ENCODE measurements at regions not wholly inside any gene's neighbourhood (a gene's known extent, or its start where the extent isn't known, plus 50 kb on each side); places are given as distances from the start of the nearest gene placed in this dataset.

- CTCF ChIA-PET, result no interaction called here
- POLR2A ChIA-PET, result no interaction called here
Observed at GRCh38 chr22:48373626-48374173, 1454.0 kb downstream of the BRD1 start.

GRCh38 chr22:48372390-48372789, 1455.3 kb downstream of the BRD1 start:
- H3K27me3 ChIP-seq (ENCODE audit: control insufficient read depth, insufficient read depth, low read length), result no peaks in the 10 kb centered on the region; the same call in 1 of the 2 replicates
- intact Hi-C loops (cut with micrococcal nuclease; ENCODE audit: unreplicated experiment) (no loop called here), in situ Hi-C loops (cut with HindIII; ENCODE audit: low pct_unique_long_range_greater_than_20kb, low sequenced_read_pairs) (no loop called here)
- H3K9me3 ChIP-seq (ENCODE audit: control insufficient read depth, insufficient read depth, low read depth, low read length), result no peaks in the 10 kb centered on the region
- CTCF ChIA-PET, result no interaction called here
- DNase-seq (ENCODE audit: low read depth, low spot score) (no peak), ATAC-seq (no peak)
- H3K27ac ChIP-seq (ENCODE audit: low read length), result no peak overlapping the region
- POLR2A ChIA-PET, result no interaction called here
- no peaks in the 10 kb centered on the region for H3K36me3 ChIP-seq (ENCODE audit: control insufficient read depth, insufficient read depth, low read length)
- TF ChIP-seq REST (IDR thresholded peaks at IDR 0.05; ENCODE audit: insufficient read depth in 1 of 2, low read depth in 2 of 2, low read length in 1 of 2), result no peak
- TF ChIP-seq SIN3A (IDR thresholded peaks at IDR 0.05; ENCODE audit: borderline replicate concordance, insufficient read depth, low read depth, low read length), result no peak
- TF ChIP-seq CTCF (IDR thresholded peaks at IDR 0.05), result no peak
- TF ChIP-seq POLR2AphosphoS5 (IDR thresholded peaks at IDR 0.05; ENCODE audit: low read depth, low read length), result no peak
- TF ChIP-seq TCF7L2 (IDR thresholded peaks at IDR 0.05; ENCODE audit: low read depth, low read length), result no peak
- BruUV-seq (replicated peaks), result no TSS peak
- no peaks in the 10 kb centered on the region for H3K4me1 ChIP-seq (ENCODE audit: control insufficient read depth, insufficient read depth, low read length)
- H3K4me3 ChIP-seq (ENCODE audit: low read depth in 2 of 2, low read length in 2 of 2), result no peak overlapping the region

More at GRCh38 chr22:48373626-48374173, 1454.0 kb downstream of the BRD1 start:
- TF ChIP-seq POLR2AphosphoS5 (IDR thresholded peaks at IDR 0.05; ENCODE audit: low read depth, low read length) (no peak), TCF7L2 (IDR thresholded peaks at IDR 0.05; ENCODE audit: low read depth, low read length) (no peak), CTCF (IDR thresholded peaks at IDR 0.05) (no peak), SIN3A (IDR thresholded peaks at IDR 0.05; ENCODE audit: borderline replicate concordance, insufficient read depth, low read depth, low read length) (no peak), REST (IDR thresholded peaks at IDR 0.05; ENCODE audit: insufficient read depth in 1 of 2, low read depth in 2 of 2, low read length in 1 of 2) (no peak)
- intact Hi-C loops (cut with micrococcal nuclease; ENCODE audit: unreplicated experiment), result no loop called here
- no peaks in the 10 kb centered on the region for H3K9me3 ChIP-seq (ENCODE audit: control insufficient read depth, insufficient read depth, low read depth, low read length)
- BruUV-seq (replicated peaks), result no TSS peak
- no peak overlapping the region for H3K27ac ChIP-seq (ENCODE audit: low read length)
- in situ Hi-C loops (cut with HindIII; ENCODE audit: low pct_unique_long_range_greater_than_20kb, low sequenced_read_pairs), result no loop called here
- no peaks in the 10 kb centered on the region for H3K36me3 ChIP-seq (ENCODE audit: control insufficient read depth, insufficient read depth, low read length)
- no peak overlapping the region for H3K4me3 ChIP-seq (ENCODE audit: low read depth in 2 of 2, low read length in 2 of 2)
- no peaks in the 10 kb centered on the region for H3K4me1 ChIP-seq (ENCODE audit: control insufficient read depth, insufficient read depth, low read length)
- DNase-seq (ENCODE audit: low read depth, low spot score) (no peak), ATAC-seq (no peak)
- H3K27me3 ChIP-seq (ENCODE audit: control insufficient read depth, insufficient read depth, low read length), result no peaks in the 10 kb centered on the region; the same call in 1 of the 2 replicates

Measured in Panc1 (cell line).